DMS53 (cell line): ENCODE measurements at regions not wholly inside any gene's neighbourhood (a gene's known extent, or its start where the extent isn't known, plus 50 kb on each side); places are given as distances from the start of the nearest gene placed in this dataset.
A peak's percentile ranks its signal among the peaks of the same experiment; 100 is the strongest.

Experiments
- DNase-seq: peaks from one replicate; lab custom pipeline; 2025; lab: John Stamatoyannopoulos, UW

DNA sequence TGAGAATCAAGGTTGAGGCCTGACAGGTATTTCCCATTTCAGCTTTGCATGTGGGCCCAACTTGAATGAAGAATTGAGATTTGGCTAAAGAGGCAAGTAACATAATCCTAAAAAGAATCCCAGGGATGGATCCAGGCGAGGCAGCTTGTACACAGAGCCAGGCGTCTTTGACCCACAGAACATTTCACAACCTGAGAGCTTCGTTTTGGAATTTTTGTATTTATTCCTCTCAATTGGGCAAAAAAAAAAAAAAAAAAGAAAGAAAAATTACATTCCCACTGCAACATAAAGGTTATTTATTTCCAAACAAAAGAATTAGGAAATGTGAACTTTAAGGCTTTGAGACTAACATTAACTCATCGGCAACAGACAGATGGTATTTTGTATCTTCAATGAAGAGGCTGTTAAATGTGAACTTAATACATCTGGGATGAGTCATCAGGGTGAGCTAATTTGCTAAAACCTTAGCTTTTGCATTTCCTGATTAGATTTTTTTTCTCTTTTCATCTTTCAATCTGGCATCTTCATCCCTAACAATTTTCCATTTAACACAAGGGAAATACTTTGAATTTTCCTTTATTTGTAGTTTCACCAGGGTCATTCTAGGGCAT, 478.5 kb upstream of the TNP1 start:
- DNase-seq: peak; percentile 45

DNA sequence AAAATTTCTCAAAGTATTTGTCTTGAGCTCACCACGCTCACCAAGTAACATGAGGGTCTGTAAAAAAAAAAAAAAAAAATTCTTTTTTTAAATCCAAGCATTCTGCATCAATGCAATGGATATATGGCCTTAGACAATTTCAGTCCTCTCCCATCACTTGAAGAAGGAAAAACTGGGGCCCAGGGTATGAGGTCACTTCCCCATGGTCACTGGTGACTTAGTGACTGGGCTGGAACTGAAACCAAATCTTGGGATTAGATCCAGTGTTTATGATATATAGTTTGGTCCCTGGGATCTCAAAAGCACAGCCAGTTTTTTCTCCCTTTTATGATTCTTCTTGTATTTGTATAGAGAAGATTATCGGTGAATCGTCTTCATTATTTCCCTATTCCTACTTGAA, 477.9 kb upstream of the TNP1 start:
- DNase-seq: no peak

DNA sequence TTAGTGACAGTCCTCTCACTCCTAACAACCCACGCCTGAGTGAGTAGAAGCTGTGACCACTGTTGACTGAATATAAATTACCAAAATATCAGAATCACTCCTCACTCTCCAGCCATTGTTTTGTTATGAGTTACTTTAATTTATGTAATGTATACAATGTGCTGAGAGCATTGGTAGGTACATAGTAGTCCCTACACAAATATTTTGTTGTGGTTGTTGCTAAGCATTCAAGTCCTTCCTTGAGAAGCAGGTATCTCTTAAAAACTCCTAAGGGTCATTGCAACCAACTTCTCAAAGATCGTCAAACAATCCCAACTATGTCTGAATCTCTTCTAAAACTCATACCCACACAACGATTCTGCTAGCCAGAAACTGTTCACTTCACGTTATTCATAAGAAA, 476.8 kb upstream of the TNP1 start:
- no peak for DNase-seq

DNA sequence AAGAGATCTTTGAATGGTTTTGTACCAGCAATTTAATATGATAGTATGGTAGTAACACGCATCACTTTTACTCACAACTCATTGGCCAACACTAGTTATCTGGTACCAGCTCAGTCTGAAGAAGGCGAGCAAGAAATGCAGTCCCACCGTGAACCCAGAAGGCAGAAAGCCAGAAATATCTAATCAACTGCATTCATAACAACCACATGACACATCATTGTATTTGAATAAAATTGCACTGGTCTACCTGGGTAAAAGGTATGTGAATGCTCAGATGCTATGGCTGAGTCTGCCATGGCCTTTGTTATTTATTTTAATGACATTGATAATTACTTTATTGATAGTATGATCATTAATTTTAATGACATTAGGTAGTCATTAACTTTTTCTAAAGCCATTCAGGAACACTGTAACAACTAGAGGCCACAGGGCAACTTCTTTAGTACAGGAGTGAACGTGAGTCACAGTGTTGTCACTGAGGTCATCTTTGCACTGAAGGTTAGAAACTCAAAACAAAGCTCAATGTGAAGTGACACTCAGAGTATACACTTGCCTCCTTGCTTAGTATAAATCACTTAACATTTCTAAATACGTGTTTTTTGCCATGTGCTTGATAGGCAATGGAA, 475.6 kb upstream of the TNP1 start:
- DNase-seq: peak; percentile 61

DNA sequence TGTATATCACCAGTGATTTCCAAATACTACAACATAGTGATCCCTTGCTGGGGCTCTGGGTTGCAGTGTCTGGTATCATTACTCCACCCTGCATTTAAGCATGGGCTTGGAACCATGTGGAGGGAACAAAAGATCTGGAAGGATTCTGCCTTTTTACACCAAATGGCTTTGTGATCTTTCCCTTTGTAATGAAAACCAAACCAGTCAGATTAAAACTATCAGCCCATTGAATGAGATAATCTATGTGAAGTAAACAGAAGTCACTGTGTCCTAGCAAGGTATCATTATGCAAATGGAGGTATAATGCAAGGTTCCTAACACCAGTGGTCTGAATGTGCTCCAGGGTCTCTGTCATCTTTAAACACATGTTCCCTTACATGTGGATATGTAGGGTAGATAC, 474.7 kb upstream of the TNP1 start:
- DNase-seq: no peak

DNA sequence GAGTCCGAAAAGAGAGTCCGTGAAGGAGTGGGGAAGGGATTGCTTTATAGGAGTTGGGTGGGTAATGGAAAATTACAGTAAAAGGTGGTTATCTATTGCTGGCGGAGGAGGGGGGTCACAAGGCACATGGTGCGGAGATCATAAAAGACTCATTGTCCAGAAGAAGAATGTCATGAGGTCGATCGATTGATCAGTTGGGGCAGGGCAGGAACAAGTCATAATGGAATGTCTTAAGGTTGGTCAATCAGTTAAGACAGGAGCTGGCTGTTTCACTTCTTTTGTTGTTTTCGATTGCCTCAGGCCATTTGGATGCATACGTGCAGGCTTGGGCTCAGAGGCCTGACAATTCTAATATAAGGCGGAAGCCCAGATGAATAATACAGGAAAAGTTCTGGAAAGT, 473.0 kb upstream of the TNP1 start:
- no peak for DNase-seq

DNA sequence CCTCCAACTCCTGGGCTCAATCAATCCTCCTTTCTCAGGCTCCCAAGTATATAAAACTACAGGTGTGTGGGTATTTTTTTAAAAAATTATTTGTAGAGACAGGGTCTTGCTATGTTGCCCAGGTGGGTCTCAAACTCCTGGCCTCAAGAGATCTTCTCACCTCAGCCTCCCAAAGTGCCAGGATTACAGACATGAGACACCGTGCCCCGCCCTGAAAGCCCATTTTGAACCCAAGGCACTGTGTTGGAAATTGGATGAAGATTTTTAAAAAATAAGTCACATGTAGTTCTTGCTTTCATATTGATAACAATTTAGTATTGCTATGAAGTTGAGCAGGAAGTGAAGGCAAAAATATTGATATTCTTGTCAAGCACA, 472.5 kb upstream of the TNP1 start:
- no peak for DNase-seq

DNA sequence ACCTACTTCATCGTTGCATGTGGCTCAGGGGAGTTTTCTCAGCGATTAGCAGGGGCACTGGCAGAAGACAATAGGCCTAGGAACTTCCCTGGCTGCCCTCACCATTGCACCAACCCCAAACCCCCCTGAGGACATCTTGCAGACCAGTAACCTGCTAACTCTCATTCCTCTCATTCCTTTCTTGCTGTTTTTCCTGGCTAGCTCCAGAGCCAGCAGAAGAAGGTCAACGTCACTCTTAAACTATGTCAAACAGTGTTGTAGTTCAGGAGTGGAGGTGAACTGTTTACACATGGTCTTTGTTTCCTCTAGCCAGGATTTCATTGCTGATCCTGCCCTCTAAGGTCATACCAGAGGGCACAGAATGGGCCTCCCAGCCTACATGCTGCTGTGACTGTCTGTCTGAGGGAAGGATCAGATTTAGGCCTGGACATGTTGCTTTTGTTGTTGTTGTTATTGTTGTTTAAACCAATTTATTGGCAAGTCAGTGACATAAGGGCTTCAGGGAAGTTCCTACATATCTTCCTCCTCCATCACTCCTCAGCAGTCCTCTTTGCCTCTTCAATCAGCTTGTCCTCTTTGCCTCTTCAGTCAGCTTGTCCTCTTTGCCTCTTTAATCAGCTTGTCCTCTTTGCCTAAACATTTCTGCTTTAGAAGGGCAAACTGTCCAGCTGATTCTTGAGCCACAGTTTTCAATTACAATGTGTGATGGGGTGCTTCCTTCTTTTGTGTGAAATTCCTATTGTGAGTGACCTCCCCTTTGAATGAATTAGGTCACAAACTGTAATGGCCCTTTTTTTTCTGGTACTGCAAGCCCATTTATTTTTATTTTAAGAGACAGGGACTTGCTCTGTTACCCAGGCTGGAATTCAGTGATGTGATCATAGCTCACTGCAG, 471.9 kb upstream of the TNP1 start:
- peak; percentile 56 for DNase-seq

DNA sequence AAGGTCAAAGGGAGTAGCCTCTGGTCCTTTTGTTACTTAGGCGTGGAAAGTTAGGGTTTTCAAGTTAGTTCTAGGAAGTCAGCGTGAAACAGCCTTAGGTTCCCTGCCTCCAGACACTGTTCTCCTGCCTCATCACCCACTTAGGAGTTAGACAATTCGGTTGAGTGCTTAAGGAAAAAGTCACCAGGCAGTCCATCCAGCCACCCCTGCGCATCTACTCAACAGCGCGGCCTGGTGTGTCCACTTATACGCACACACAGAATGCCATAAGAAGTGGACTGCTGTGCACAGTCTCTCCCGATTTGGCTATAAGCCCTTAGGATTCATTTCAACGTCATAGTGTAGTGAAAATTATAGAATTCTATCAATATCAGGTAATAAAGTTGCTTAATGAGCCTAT, 470.8 kb upstream of the TNP1 start:
- no peak for DNase-seq

DNA sequence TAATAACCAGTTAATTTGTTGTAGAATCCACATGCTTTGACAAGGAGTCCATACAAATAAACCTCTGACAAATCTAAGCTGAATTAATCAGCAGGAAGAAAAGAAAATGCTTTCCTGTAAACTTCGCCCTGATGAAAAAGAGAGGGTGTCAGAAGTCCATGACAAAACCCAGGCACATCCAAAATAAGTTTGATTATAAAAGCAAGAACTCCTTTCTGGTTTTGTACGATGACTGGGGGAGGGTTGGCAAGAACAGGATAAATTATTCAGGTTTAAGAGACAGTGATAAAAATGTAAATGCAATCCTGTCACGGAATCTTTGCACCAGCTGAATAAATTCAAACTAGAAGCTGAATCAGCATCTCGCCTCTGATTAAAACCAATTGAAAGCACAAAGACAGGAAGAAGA, 469.2 kb upstream of the TNP1 start:
- no peak for DNase-seq

DNA sequence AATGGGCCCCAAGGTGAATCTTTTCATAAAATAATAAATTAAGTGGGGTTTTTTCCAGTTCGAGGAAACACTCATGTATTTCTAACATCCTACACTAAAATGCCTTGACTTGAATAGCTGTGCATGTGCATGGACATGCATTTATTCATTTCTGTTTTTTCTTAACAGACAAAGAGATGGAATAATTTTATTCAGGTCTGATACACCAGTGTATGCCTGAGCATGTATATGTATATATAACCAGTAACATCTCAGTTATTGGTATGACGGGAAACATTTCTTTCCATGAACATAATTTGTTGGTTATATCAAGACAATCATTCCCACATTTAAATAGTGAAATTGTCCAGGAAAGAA, 468.7 kb upstream of the TNP1 start:
- DNase-seq: no peak

DNA sequence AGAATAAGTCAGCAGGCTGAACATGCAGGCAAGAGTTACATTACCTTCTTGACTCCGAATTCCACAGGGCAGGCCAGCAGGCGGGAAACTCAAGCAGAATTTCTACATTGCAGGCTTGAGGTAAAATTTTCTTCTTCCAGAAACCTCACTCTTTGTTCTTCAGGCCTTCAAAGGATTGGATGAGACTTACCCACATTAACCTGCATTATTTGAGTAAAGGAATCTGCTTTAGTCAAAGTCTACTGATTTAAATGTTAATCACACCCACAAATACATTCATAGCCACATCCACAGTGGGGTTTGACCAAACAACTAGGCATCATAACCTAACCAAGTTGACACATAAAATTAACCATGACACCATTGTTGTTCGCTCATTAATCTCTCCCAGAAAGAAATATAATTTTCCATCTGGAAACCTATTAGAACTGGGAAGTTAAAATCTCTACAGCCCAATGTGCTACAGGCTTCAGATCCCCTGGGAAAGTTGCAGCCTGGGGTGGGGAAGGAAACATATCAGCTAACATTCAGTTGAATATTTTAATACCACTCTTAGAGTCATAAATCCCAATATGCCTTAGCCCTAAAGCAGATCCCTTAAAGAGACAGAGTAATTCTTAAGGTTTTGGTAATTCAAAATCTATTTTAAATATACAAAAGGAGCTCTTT, 468.2 kb upstream of the TNP1 start:
- DNase-seq: no peak

DNA sequence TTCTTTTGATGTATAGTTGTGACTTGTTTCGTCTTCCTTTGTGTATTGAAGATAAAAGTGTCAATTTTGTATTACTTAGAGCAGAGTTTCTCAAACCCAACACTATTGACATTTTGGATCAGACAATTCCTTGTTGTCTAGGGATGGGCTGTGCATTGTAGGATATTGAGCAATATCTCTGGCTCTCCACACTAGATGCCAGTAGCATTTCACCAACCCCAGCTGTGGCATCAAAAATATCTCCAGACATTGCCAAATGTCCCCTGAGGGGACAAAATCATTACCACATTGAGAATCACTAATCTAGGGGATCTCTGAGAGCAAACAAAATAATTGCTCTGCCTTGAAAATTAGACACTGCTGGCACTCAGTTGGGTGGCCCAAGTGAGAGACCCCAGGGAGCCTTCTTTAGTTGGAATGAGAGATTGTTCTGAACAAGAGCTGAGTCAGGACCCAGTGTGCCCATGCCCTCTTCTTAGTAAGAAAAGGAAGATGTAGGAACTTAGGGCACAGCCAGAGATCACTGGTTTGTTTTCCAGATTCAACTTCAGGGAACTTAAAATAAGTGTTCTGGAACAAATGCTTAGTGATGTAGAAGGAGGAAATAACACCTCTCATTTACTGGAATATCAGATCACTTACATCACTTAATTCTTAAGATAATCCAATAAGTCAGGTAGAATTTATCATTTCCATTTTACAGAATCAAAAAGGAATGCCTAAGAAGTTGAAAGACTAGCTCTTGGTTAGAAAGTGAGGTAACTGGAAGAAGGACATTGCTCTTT, 466.6 kb upstream of the TNP1 start:
- DNase-seq: no peak

DNA sequence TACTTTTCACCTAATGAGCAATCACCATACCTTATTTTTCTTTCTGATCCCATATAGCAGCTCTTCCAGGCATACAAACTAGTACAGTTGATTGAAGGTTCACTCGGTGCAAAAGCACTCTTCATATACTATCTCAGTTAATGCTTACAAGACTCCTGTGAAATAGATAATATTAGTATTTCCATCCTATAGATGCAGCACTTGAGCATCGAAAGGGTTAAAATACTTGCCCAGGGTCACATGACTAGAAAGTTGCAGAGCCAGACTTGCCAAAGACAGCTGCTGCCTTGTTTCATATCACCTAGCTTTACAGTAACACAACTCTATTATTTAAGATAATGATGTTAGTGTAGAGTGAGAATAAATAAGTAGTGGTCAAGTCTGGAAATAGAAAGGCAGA, 466.0 kb upstream of the TNP1 start:
- no peak for DNase-seq

DNA sequence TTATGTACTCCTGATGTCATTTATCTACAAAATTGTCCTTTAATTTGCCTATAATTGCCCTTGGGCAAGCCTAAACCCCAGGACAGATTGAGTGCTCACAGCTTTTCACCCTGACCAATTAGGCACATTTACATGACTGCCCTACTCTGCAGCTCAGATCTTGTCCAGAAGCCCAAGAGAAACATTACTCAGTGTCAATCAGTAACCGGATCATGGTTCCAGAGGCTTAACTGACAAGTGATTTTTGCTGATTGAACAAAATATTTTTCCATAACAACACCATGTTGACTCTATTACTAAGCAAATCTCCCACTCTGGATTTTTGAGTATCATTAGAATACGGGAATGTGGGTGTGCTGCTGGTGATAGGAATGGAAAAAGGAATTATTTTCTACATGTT, 465.4 kb upstream of the TNP1 start:
- DNase-seq: no peak

DNA sequence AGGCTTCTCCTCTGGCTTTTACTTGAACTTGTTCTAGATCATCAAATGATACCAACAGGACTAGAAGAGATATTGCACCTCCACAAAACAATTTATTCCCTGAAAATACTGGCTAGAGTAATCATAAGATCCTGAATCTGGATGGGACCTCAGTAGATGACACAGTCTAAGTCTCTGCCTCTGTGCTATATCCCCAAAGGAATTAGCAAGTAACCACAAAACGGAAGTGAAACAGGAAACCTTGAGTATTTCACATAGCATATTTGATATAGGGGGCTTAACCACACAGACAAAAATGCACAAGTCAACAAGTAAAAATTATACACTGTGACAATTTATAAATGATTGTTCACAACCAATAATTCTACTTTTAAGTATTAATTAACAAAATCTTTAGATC, 456.9 kb upstream of the TNP1 start:
- no peak for DNase-seq

DNA sequence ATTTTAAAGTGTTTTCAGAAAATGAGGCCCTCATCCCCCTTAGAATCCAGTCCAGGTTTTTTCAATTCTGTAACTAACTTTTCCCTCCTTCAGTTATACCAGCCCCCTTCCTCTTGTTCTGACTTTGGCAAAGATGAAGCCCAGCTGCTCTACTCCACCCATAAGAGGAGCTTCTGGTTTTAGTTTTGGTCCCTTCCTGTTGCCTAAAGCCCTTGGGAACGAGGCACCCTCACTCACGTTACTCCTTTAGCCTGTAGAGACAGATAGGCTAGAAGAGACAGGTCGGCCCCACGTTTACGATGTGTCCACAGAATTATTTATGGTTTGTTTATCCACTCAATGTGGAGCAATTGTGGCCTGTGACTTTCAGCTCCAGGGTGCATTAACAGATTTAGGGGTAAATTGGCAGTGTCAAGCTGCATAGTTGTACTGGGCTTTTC, 454.2 kb upstream of the TNP1 start:
- no peak for DNase-seq

DNA sequence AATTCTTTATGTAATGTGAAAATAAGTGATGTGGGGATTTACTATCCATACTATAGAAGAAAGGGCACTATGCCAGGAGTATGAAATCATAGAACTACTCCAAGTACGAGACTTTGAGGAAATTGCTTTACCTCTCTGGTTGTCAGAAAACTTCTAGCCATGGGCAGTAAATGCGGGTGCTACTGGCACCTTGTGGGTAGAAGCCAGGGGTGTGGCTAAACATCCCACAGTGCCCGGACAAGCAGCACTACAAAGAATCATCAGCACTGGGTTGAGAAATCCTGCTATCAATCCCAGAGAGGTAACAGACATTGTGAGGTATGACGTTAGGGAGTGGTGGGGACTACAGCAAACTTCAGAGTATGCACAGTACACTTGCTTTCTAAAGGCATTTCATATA, 453.5 kb upstream of the TNP1 start:
- DNase-seq: no peak

DNA sequence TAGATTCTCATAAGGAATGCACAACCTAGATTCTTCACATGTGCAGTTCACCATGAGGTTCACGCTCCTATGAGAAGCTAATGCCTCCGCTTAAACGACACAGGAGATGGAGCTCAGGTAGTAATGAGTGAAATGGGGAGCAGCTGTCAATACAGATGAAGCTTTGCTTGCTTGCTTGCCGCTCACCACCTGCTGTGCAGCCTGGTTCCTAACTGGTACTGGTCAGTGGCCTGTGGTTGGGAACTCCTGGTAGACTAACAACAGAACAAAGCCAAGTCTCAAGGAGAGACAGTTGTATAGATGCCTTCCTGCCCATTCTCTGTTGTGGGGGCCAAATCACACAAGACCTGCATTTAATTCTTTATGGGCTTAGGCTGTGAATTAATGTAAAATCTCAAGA, 449.2 kb upstream of the TNP1 start:
- DNase-seq: no peak

DNA sequence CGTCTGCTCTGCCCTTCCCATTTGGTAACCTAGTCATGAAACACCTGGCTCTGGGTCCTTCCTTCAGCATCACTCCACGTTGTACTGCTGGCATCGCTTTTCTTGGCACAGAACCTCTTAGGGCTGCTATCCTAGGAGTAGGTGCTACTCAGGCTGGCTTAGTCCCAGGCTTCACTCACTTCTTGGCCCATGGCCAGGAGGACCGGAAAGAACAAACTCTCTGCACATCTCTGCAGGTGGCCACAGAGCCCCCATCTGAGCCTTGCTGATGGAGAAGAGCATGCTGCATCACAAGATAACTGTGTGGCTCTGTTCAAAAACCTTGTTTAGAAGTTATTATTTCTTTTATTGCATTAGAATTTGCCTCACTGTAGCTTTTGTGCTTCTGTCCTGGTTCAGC, 447.2 kb upstream of the TNP1 start:
- DNase-seq: no peak

DNA sequence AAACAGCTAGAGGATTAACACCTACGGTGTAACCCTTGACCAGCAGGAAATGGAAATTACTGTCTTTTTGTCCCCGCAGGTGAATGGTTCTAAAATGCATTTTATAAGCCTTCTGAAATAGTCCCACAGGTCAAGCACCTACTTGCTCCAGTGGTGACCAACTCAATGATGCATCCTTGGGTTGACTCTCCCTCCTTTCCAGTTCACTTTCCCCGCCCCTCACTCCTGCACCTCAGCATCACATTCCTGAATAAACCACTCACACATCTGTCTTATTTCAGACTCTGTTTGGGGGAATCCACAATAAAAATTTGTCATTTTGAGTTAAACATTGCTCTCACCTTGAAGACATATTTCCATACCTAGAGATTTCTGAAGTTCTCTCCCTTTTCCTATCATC, 446.0 kb upstream of the TNP1 start:
- no peak for DNase-seq

DNA sequence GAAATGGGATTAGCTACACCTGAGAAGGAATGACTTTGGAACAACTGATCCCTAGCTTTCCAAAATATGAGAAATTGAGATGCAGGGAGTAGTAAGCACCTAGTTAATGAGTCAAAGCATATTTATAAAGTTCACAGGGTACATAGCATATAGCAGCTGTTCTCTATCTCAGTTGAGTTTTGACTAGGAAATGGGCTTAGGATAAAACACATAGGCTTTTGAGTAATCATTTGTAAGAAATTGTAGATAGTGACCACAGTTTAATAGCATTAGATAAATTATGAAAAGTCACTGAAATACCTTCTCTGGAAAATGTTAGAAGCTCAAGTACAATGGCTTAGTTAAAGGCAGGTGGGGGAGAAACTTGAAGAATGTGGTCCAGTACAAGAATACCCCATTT, 444.7 kb upstream of the TNP1 start:
- DNase-seq: no peak
